KBM-7 (cell line): ENCODE measurements at regions not wholly inside any gene's neighbourhood (a gene's known extent, or its start where the extent isn't known, plus 50 kb on each side); places are given as distances from the start of the nearest gene placed in this dataset.

Experiments
- DNase-seq: peaks from one replicate; pipeline ENCODE4 v3.0.0-alpha.2; 2015
- in situ Hi-C: fragments of 300-500 bp; cut with MboI; formaldehyde crosslinking; loops from 2 replicates; pipeline ENCODE4 v1.14.3; 2020; ENCODE audit warnings: low sequenced_read_pairs, low pct_unique_long_range_greater_than_20kb, mixed read lengths

GRCh38 chr19:31128291-31128690 lies 220.9 kb downstream of the TSHZ3 start:
- in situ Hi-C loops, result no loop called here
- DNase-seq, result no peak

DNA sequence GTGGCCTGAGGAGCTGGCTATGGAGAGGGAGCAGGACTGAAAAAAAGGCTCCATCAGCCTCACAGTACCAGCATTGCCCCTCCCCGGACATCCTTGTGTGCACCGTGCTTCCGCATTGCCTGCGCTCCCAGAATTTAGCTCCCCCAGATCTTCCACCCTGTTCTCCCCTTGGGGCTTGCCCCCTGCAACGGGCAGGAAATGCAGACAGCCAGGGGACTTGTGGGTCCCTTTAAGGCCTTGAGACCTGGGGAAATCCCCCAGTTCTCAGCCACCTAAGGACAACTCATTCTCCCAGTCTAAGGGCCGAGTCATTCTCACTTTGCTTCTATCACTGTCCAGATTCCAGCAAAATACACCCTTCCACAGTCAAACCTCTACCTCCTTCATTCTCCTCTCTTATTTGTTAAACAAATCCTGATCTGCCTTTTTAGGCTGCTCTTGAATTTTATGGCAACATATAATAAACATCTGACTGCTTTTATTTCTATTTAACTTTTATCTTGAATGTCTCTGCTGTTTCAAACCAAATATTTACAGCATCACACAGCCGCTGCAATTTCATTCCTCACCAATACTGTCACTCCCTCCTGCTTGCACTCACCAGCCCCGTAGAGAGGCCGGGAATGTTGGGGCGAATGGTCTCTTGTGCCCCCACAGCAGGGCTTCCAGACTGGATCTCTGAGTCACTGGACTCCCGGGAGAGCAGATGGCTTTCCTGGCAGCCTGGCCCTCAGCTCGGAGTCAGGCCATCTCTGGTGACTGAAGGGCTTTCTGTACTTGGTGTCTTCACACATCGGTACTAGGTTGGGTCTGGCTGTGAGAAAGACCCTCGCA lies 221.9 kb downstream of the TSHZ3 start:
- DNase-seq, result no peak
- in situ Hi-C loops, result no loop called here

DNA sequence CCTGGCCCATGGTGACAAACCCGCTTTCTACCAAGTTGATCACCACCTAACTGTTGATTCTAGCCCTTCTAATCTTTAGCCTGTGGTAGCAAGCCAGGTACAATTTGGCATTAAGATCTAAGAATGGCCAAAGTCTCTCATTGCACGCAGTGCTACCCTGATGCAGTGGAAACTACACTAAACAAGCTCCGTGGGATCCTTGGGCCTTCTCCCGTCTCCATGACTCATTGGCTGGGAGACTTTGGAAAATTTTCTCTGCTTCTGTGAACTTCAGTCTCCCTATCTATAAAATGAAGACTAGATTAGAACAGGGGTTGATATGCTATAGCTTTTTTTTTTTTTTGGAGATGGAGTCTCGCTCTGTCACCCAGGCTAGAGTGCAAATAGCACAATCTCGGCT lies 223.0 kb downstream of the TSHZ3 start:
- no peak for DNase-seq
- in situ Hi-C loops, result no loop called here

GRCh38 chr19:31125071-31125470 lies 224.2 kb downstream of the TSHZ3 start:
- in situ Hi-C loops, result no loop called here
- DNase-seq, result no peak

DNA sequence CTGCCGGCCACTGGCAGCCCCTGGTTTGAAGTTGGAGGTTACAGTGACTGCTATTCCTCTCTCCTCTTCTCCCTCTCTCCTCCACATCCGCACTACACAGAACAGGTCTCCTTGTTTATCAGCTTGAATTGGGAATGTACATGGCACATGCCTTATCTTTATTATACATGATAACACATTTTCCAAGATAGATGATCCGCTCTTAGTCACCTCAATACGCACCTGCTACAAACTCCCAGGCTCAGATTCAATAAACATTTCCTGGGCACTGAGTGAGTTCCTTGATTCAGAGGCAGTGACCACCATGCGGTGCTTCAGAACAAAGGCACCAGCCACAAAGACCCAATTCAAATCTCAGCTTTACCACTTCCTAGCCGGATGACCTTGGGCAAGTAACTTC lies 227.7 kb downstream of the TSHZ3 start:
- in situ Hi-C loops, result no loop called here
- no peak for DNase-seq

- in situ Hi-C loops, result no loop called here
- no peak for DNase-seq
Observed at GRCh38 chr19:31120952-31121351, 228.3 kb downstream of the TSHZ3 start.

GRCh38 chr19:31119951-31120690 lies 229.1 kb downstream of the TSHZ3 start:
- in situ Hi-C loops, result no loop called here
- no peak for DNase-seq

GRCh38 chr19:31118986-31119385 lies 230.2 kb downstream of the TSHZ3 start:
- DNase-seq, result no peak
- in situ Hi-C loops, result no loop called here

- DNase-seq, result no peak
- in situ Hi-C loops, result no loop called here
Observed at GRCh38 chr19:31118287-31118955, 230.8 kb downstream of the TSHZ3 start.

- DNase-seq, result no peak
- in situ Hi-C loops, result no loop called here
Observed at GRCh38 chr19:31114585-31114984, 234.7 kb downstream of the TSHZ3 start.

DNA sequence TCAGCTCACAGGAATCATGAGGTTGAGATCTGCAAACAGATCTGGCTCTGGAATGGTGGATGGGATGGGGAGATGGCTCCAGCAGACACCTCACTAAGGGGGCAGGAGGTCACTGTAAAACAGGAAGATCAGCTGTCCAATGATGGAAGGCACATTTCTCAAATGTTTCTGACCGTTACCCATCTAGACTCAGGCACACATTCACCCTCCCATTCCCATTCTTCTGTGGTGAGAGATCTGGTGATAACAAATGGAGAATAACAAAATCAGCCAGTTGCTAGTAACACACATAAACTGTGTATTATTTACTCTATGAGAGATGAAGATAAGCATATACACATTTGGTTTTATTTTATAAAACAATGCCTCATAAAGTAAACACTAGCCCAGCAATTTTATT lies 235.9 kb downstream of the TSHZ3 start:
- no peak for DNase-seq
- in situ Hi-C loops, result no loop called here

DNA sequence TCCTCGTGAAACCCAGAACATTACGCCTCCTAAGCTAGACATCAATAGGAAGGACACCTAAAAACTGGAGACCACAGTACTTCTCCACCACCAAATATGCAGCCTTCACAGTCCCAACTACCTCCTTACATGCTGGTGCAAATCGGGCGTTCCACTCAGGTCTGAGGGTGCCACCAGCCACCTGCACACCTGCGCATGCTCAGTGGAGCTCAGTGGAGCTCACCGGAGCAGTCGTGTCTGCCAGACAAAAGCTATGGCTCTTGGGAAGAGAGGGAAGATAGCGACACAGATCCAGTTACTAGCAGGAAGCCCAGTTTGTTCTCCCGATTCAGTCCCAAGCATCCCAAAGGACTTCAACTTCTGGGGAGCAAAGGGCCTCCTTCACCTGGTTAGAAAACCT lies 237.1 kb downstream of the TSHZ3 start:
- in situ Hi-C loops, result no loop called here
- no peak for DNase-seq

DNA sequence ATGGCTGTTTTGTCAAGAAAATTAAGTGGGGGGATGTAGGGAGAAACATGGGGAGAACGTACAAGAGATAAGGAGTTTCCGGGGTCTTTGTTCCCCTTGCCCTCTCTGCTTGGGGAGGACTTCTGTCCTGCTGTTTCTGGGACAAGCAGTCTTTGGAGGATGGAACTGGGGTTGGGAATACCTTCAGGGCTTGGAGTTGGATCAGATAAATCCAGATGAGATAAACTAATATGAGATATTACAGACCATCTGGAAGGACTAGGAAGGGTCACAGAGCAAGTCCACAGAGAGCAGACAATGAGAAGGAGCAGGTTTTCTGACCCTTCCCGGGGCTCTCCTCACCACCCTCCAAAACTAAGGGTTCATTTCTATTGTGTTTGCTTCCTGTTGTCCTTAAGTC lies 237.5 kb downstream of the TSHZ3 start:
- no peak for DNase-seq
- in situ Hi-C loops, result no loop called here

GRCh38 chr19:31110336-31110735 lies 238.9 kb downstream of the TSHZ3 start:
- in situ Hi-C loops, result no loop called here
- no peak for DNase-seq

- in situ Hi-C loops, result no loop called here
- no peak for DNase-seq
Observed at GRCh38 chr19:31109636-31110035, 239.6 kb downstream of the TSHZ3 start.

- in situ Hi-C loops, result no loop called here
- no peak for DNase-seq
Observed at GRCh38 chr19:31107096-31107495, 242.1 kb downstream of the TSHZ3 start.

DNA sequence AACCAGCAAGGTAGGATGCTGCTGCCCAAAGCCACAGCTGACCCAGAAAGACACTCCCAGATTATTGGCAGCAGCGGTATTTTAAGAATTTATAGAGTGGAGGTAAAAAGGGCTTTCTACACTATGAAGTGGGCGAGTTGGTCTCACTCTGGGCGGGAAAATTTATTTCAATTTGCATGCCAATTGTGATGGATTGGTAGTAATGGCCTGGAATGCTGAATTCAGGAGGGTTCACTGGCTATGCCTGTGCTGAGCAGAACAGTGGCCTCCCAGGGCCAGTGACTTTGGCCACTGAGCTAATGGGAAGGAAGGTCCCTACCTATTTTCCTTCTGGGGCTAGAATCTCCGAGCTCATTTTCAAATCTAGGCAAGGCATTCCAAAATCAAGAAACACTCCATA lies 243.5 kb downstream of the TSHZ3 start:
- in situ Hi-C loops, result no loop called here

GRCh38 chr19:31104451-31104850 lies 244.8 kb downstream of the TSHZ3 start:
- in situ Hi-C loops, result no loop called here
- no peak for DNase-seq

More for the DNA sequence above, 243.5 kb downstream of the TSHZ3 start:
- no peak for DNase-seq

DNA sequence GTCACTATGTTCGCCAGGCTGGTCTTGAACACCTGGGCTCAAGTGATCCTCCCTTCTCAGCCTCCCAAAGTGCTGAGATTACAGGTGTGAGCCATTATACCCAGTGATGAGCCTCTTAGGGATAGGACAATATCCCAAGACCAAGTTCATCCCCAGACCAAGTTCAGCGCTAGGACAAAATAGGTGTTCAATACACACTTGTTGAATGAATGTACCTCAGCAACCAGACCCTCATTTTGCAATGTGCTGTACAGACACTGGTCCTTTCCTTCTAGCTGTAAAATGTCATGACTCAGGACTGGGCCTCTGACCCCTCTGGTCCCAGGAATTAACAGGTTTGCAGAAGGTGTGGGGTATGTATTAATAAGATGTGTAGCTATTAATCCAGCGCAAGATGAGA lies 246.0 kb downstream of the TSHZ3 start:
- DNase-seq, result no peak
- in situ Hi-C loops, result no loop called here

- in situ Hi-C loops, result no loop called here
- no peak for DNase-seq
Observed at GRCh38 chr19:31102674-31103073, 246.6 kb downstream of the TSHZ3 start.
